ENCODE measurements at regions not wholly inside any gene's neighbourhood (a gene's known extent, or its start where the extent isn't known, plus 50 kb on each side); places are given as distances from the start of the nearest gene placed in this dataset.

DNA sequence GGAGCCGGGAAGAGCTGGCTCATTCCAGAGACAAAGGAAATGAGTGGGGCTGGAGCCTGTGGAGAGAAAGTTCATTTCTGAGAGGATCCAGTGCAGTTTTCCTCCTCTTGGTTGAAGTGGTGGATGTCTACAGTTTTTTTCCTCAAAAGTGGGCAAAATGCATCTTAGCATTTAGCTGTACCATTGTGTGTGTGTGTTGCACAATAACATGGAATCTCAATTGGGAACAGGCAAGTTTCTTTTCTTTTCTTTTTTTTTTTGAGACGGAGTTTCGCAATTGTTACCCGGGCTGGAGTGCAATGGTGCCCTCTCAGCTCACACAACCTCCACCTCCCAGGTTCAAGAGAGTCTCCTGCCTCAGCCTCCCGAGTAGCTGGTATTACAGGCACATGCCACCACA, 101.5 kb upstream of the UBE2E1 start:
- TF ChIP-seq POLR2A (IDR thresholded peaks at IDR 0.05; ENCODE audit: low read depth, low read length) (no peak), POLR2AphosphoS5 (IDR thresholded peaks at IDR 0.05; ENCODE audit: low read depth, low read length) (no peak), TAF1 (IDR thresholded peaks at IDR 0.05; ENCODE audit: borderline replicate concordance, low read depth, low read length) (no peak)

All from GM12892 (cell line).